HG03196 (cell line): ENCODE measurements at regions not wholly inside any gene's neighbourhood (a gene's known extent, or its start where the extent isn't known, plus 50 kb on each side); places are given as distances from the start of the nearest gene placed in this dataset.

Source experiments
- ATAC-seq: cut with Tn5 transposase; IDR thresholded peaks from one replicate; pipeline ENCODE4 v1.9.1; 2021; ENCODE audit not compliant: unreplicated experiment

GRCh38 chr6:91298543-91299145, 711.8 kb upstream of the MAP3K7 start:
- ATAC-seq: no peak

GRCh38 chr6:91293395-91293794, 706.5 kb upstream of the MAP3K7 start:
- no peak for ATAC-seq

GRCh38 chr6:91291071-91291470, 704.2 kb upstream of the MAP3K7 start:
- no peak for ATAC-seq

GRCh38 chr6:91288741-91289140, 701.9 kb upstream of the MAP3K7 start:
- ATAC-seq: no peak

- ATAC-seq: no peak
These were observed 695.0 kb upstream of the MAP3K7 start for GRCh38 chr6:91281901-91282300.

- no peak for ATAC-seq
These were observed 693.6 kb upstream of the MAP3K7 start for GRCh38 chr6:91280494-91280830.

- ATAC-seq: no peak
These were observed 693.0 kb upstream of the MAP3K7 start for GRCh38 chr6:91279740-91280493.

- no peak for ATAC-seq
These were observed 691.5 kb upstream of the MAP3K7 start for GRCh38 chr6:91278416-91278815.

- peak; percentile 71 for ATAC-seq
These were observed 689.4 kb upstream of the MAP3K7 start for GRCh38 chr6:91276315-91276714.

GRCh38 chr6:91273729-91274128, 686.9 kb upstream of the MAP3K7 start:
- ATAC-seq: no peak

GRCh38 chr6:91271807-91272206, 684.9 kb upstream of the MAP3K7 start:
- ATAC-seq: no peak

GRCh38 chr6:91268941-91269340, 682.1 kb upstream of the MAP3K7 start:
- no peak for ATAC-seq

- no peak for ATAC-seq
These were observed 680.4 kb upstream of the MAP3K7 start for GRCh38 chr6:91267246-91267645.

GRCh38 chr6:91266156-91266555, 679.3 kb upstream of the MAP3K7 start:
- no peak for ATAC-seq

GRCh38 chr6:91243436-91243835, 656.6 kb upstream of the MAP3K7 start:
- ATAC-seq: no peak

- ATAC-seq: no peak
These were observed 655.7 kb upstream of the MAP3K7 start for GRCh38 chr6:91242614-91242949.

- no peak for ATAC-seq
These were observed 655.2 kb upstream of the MAP3K7 start for GRCh38 chr6:91241946-91242613.

- no peak for ATAC-seq
These were observed 654.2 kb upstream of the MAP3K7 start for GRCh38 chr6:91240878-91241603.

GRCh38 chr6:91221072-91221720, 634.3 kb upstream of the MAP3K7 start:
- ATAC-seq: no peak

GRCh38 chr6:91213229-91213901, 626.5 kb upstream of the MAP3K7 start:
- no peak for ATAC-seq
